HG02870 (cell line): ENCODE measurements at regions not wholly inside any gene's neighbourhood (a gene's known extent, or its start where the extent isn't known, plus 50 kb on each side); places are given as distances from the start of the nearest gene placed in this dataset.
"Not testable (repeated sequence)": the region's sequence is repeated elsewhere in the genome, so short reads cannot be mapped to it uniquely, and the experiment has no call there.

Experiments used
- ATAC-seq: cut with Tn5 transposase; IDR thresholded peaks from one replicate; pipeline ENCODE4 v1.9.1; 2021; ENCODE audit warnings: mild to moderate bottlenecking, moderate library complexity; ENCODE audit not compliant: unreplicated experiment

GRCh38 chr12:25682421-25682820 lies 129.3 kb upstream of the LMNTD1 start:
- no peak for ATAC-seq

GRCh38 chr12:25684070-25684469 lies 131.0 kb upstream of the LMNTD1 start:
- ATAC-seq: no peak

GRCh38 chr12:25686351-25686750 lies 133.3 kb upstream of the LMNTD1 start:
- ATAC-seq: no peak

DNA sequence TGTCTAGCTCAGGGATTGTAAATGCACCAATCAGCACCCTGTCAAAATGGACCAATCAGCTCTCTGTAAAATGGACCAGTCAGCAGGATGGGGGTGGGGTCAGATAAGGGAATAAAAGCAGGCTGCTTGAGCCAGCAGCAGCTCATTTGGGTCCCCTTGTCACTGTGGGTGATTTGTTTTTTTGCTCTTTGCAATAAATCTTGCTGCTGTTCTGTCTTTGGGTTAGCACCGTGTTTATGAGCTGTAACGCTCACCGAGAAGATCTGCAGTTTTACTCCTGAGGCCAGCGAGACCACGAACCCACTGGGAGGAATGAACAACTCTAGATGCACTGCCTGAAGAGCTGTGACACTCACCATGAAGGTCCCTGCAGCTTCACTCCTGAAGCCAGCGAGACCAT lies 134.1 kb upstream of the LMNTD1 start:
- ATAC-seq: no peak

DNA sequence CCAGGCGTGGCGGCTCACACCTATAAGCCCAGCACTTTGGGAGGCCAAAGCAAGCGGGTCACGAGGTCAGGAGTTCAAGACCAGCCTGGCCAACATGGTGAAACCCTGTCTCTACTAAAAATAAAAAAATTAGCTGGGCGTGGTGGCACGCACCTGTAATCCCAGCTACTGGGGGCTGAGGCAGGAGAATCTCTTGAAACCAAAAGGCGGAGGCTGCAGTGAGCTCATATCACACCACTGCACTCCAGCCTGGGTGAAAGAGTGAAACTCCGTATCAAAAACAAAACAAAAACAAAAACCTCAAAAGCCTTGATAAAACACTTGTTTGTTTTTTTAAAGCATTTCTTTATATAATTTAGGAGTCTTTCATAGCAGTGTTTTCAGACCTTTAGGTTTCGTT lies 135.8 kb upstream of the LMNTD1 start:
- not testable (repeated sequence) for ATAC-seq

DNA sequence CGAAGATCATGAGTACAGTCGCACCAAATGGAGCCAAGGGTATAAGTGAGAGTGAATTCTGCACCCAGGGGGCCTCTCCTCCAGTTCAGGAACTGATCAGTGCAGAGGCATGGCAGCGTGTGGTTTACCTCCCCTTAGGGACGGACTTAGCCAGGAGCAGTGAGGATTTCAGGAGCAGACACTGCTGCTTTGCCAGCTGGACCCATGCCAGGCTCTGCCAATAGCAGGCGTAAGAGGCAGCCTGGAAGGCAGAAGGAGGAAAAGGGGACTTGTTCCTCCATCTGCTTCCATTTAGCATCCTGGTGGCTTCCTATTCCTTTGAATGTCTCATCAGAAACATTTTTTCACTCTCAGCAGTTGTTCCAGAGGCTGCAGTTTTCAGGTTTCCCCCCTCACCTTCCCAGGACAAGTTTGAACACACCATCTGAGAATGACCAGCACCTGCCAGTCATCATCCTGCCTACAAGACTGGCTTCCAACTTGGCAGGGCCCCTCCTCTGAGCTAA lies 137.0 kb upstream of the LMNTD1 start:
- no peak for ATAC-seq

DNA sequence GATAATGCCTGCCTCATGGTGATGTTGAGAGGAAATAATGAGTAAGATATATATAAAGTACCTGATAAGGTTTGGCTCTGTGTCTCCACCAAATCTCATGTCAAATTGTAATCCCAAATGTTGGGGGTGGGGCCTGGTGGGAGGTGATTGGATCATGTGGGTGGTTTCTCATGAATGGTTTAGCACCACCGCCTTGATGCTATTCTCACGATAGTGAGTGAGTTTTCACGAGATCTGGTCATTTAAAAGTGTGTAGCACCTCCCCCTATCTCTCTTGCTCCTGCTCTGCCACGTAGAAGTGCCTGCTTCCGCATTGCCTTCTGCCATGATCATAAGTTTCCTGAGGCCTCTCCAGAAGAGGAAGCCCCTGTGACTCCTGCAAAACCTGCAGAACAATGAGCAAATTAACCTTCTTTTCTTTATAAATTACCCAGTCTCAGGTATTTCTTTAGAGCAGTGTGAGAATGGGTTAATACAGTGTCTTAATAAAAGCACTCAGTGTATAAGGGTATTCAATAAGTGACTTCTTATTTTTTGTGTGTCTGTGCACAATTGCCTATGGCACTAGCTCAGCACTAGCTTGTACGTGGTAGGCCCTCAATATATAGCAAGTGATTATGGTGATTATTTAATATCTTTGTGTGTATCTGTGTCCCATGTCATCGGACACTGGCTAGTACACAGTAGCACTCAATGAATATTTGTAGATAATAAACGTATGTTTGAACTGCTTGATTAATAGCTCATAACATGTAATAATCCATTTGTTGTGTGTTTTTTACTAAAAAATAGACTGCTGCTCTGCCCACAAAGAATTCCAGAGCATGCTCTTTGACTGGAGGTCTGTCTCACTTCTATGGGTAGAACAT lies 138.1 kb upstream of the LMNTD1 start:
- no peak for ATAC-seq

DNA sequence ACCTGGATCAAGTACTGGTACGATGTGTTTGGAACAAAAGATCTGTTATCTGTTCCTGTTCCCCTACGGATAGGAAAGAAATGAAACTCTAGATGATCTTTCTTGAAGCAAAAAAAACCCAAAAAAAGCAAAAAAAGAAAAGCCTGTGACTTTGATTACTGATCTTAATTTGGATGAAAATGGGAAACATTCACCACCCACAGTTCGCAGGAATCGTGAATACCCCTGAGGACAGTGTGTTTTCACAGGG lies 138.7 kb upstream of the LMNTD1 start:
- ATAC-seq: no peak

GRCh38 chr12:25692115-25693035 lies 139.3 kb upstream of the LMNTD1 start:
- no peak for ATAC-seq

GRCh38 chr12:25694072-25694471 lies 141.0 kb upstream of the LMNTD1 start:
- ATAC-seq: no peak

GRCh38 chr12:25695574-25695973 lies 142.5 kb upstream of the LMNTD1 start:
- ATAC-seq: no peak

DNA sequence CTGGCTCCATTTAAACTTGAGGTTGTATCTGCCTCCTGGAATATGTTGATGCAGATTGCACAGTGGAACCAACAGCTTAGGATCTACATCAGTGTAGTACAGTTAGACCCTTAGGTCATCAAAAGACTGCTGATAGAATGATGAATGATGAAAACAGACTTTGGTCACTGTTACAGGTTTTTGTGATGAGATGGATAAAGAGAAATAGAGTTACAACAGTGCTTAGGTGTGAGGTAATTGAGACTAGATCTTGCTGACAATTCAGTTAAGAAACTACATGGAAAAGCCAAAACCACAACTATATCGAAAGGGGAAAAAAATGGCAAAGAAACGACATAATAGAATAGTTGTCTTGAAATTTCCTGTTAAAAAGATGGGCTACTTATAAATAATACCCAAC lies 145.7 kb upstream of the LMNTD1 start:
- ATAC-seq: no peak

DNA sequence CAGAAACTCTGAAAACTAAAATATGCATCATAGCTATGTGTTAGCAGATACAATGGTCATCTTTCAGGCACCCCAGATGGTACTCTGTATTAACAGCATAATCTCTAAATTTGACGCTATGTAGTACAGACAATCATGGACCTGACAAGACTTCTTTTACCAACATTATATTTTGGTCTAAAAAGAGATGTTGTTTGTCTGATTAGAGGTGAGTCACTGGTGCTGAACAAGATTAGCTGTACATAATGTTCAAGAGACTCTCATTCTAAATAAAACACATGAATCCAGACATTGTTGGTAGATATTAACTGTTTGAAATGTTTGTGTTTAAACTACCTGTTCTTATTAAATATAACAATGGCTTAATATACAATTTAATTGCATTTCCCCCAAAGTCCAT lies 146.4 kb upstream of the LMNTD1 start:
- ATAC-seq: no peak

GRCh38 chr12:25701290-25701689 lies 148.2 kb upstream of the LMNTD1 start:
- ATAC-seq: no peak

- ATAC-seq: no peak
Observed at GRCh38 chr12:25702553-25702952, 149.5 kb upstream of the LMNTD1 start.

GRCh38 chr12:25705261-25705660 lies 152.2 kb upstream of the LMNTD1 start:
- ATAC-seq: no peak

DNA sequence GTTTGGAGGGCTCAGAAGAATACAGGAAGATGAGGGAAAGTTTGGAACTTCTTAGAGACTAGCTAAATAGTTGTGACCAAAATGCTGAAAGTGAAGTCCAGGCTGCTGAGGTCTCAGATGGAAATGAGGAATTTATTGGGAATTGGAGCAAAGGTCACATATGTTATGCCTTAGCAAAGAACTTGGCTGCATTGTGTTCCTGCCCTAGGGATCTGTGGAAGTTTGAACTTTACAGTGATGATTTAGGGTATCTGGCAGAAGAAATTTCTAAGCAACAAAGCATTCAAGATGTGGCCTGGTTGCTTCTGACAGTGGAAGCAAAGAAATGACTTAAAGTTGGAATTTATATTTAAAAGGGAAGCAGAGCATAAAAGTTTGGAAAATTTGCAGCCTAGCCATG lies 153.6 kb upstream of the LMNTD1 start:
- not testable (repeated sequence) for ATAC-seq

GRCh38 chr12:25707056-25707455 lies 154.0 kb upstream of the LMNTD1 start:
- no peak for ATAC-seq

GRCh38 chr12:25708661-25709060 lies 155.6 kb upstream of the LMNTD1 start:
- no peak for ATAC-seq

DNA sequence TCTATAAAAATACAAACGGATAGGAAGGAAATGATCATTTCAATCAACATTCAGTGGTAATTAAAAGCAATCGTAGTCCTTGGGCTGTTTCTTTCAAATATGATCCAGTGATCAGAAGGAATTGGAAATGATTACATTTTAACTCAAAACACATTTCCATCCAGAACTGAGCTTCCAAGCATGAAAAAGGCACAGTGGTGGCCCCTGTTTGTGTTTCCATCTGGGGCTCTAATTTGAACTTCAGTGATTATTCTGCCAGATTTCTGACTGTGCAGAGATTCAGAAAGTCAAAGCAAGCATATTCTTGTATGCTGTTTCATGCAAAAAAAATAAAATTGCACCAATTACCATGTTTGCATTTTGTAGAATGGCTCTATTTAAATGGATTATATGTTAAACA lies 157.0 kb upstream of the LMNTD1 start:
- no peak for ATAC-seq

DNA sequence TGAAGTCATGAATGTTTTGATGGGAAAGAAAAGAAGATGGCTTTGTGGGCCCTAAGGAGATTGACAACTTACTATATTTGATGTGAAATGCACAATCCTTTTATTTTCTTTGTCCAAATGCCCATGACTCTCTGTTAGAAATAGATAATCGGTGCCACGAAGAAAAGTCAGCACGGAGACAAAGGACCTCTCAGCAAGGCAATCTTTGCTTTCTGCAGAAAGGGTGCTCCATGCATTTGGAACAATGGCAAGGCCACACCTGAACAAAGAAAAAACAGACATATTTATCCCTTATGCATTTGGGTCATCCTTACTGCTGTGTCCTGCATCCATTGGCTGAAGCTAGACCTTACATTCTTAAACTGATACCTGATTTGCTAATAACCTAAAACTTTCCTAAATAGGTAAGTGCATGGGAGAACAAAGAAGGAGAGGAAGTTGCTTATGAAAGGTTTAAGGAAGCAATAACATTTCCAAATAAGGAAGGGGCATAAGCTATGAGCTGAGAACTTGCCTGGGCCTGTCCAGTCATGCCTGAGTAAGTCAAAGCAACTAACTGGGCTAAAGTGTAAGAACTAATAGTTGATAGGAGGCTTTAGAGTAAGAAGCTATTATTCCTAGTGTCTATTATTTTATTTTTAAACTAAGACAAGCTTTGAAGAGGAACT lies 158.0 kb upstream of the LMNTD1 start:
- ATAC-seq: not testable (repeated sequence)
